22Rv1 (cell line): ENCODE measurements at regions not wholly inside any gene's neighbourhood (a gene's known extent, or its start where the extent isn't known, plus 50 kb on each side); places are given as distances from the start of the nearest gene placed in this dataset.

Experiments
- CTCF ChIP-seq: fragments of 450-650 bp; IDR thresholded peaks from 2 replicates; pipeline ENCODE4 v1.5.1; 2017; ENCODE audit warnings: mild to moderate bottlenecking
- ZFX ChIP-seq: fragments of 450-650 bp; IDR thresholded peaks from 2 replicates; pipeline ENCODE4 v1.6.1; 2017; ENCODE audit warnings: antibody characterized with exemption, borderline replicate concordance

GRCh38 chr5:158045696-158046095 lies 186.8 kb upstream of the CLINT1 start:
- TF ChIP-seq CTCF = no peak
- no peak for TF ChIP-seq ZFX
